ENCODE measurements at regions not wholly inside any gene's neighbourhood (a gene's known extent, or its start where the extent isn't known, plus 50 kb on each side); places are given as distances from the start of the nearest gene placed in this dataset.

DNA sequence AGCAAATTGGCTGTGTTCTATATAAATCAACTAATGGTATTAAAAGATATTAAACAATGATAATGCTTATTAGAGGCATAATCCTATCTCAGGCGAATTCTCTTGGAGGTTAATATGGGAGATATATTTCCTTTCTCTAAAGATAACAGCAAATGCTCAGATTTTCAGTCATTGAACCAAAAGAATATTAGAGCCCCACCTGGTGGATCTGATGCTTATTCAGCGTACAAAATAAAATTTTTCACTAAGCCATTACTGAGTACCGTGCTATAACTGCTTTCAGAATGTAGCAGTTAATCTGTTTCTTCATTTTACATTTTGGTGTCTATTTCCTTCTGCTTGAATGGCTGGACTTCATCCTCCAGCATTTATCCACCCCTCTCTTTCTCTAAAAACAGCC lies 143.3 kb upstream of the IPO5 start:
- TF ChIP-seq BHLHE40 (IDR thresholded peaks at IDR 0.05; ENCODE audit: borderline replicate concordance), result no peak
- TF ChIP-seq FOXM1 (IDR thresholded peaks at IDR 0.05; ENCODE audit: borderline replicate concordance), result no peak
- TF ChIP-seq ELF4 (IDR thresholded peaks at IDR 0.05), result no peak
- no peak for TF ChIP-seq SP1 (IDR thresholded peaks at IDR 0.05)
- no peak for TF ChIP-seq FOXA1 (IDR thresholded peaks at IDR 0.05)
